GM23338 (cell line): ENCODE measurements at regions not wholly inside any gene's neighbourhood (a gene's known extent, or its start where the extent isn't known, plus 50 kb on each side); places are given as distances from the start of the nearest gene placed in this dataset.

ENCODE experiments used
- ATAC-seq: fragments of 200-7000 bp; cut with Tn5 transposase; 3 replicates; pipeline ENCODE4 v1.9.1; 2020
- DNase-seq: peaks from one replicate; pipeline ENCODE4 v3.0.0-alpha.2; 2015; ENCODE audit warnings: low spot score
- H2AFZ ChIP-seq: fragments of 200-600 bp; sonication (generic); 2 replicates; pipeline ENCODE4 v1.8.0; 2016; ENCODE audit warnings: antibody characterized with exemption, mild to moderate bottlenecking, moderate library complexity
- H3F3A ChIP-seq: fragments of 200-600 bp; sonication (generic); replicated peaks from 2 replicates; pipeline ENCODE4 v1.8.0; 2017; ENCODE audit warnings: antibody characterized with exemption, mixed run types, low read depth
- H3K27ac ChIP-seq: fragments of 200-600 bp; sonication (generic); 2 replicates; pipeline ENCODE4 v1.6.1; 2016; ENCODE audit warnings: low read depth
- H3K27me3 ChIP-seq: fragments of 200-600 bp; sonication (generic); 2 replicates; pipeline ENCODE4 v1.8.0; 2016; ENCODE audit warnings: mild to moderate bottlenecking, mixed run types, moderate library complexity; ENCODE audit not compliant: insufficient read depth
- H3K36me3 ChIP-seq: fragments of 200-600 bp; sonication (generic); 2 replicates; pipeline ENCODE4 v1.8.0; 2016; ENCODE audit warnings: mild to moderate bottlenecking; ENCODE audit not compliant: insufficient read depth
- H3K4me1 ChIP-seq: fragments of 200-600 bp; sonication (generic); 2 replicates; pipeline ENCODE4 v1.8.0; 2016; ENCODE audit warnings: mild to moderate bottlenecking, moderate library complexity; ENCODE audit not compliant: insufficient read depth
- H3K4me2 ChIP-seq: fragments of 200-600 bp; sonication (generic); 2 replicates; pipeline ENCODE4 v1.7.1; 2017; ENCODE audit warnings: mixed run types
- H3K4me3 ChIP-seq: fragments of 200-600 bp; sonication (generic); 2 replicates; pipeline ENCODE4 v1.6.1; 2016; ENCODE audit warnings: mixed run types
- H3K79me2 ChIP-seq: fragments of 200-600 bp; sonication (generic); replicated peaks from 2 replicates; pipeline ENCODE4 v1.8.0; 2017; ENCODE audit warnings: mild to moderate bottlenecking; ENCODE audit not compliant: insufficient read depth
- H3K9me2 ChIP-seq: fragments of 200-600 bp; sonication (generic); 2 replicates; pipeline ENCODE4 v1.8.0; 2017; ENCODE audit not compliant: insufficient read depth
- H4K20me1 ChIP-seq: fragments of 200-600 bp; sonication (generic); replicated peaks from 2 replicates; pipeline ENCODE4 v1.8.0; 2017; ENCODE audit warnings: mild to moderate bottlenecking; ENCODE audit not compliant: insufficient read depth
- H3K27ac Mint-ChIP-seq: 2 replicates; pipeline ENCODE4 v1.8.0; 2020; ENCODE audit warnings: inconsistent platforms, mild to moderate bottlenecking, moderate library complexity, mixed read lengths
- H3K27me3 Mint-ChIP-seq: 3 replicates; pipeline ENCODE4 v1.8.0; 2022; ENCODE audit warnings: low read depth, mild to moderate bottlenecking, moderate library complexity, mixed read lengths, inconsistent platforms; ENCODE audit not compliant: insufficient read depth, poor library complexity
- H3K36me3 Mint-ChIP-seq: 3 replicates; pipeline ENCODE4 v1.8.0; 2021; ENCODE audit warnings: low read depth, mild to moderate bottlenecking, inconsistent platforms, moderate library complexity, mixed read lengths
- H3K4me1 Mint-ChIP-seq: 3 replicates; pipeline ENCODE4 v1.8.0; 2020; ENCODE audit warnings: mild to moderate bottlenecking, inconsistent platforms, mixed read lengths
- H3K4me3 Mint-ChIP-seq: 3 replicates; pipeline ENCODE4 v1.8.0; 2021; ENCODE audit warnings: moderate library complexity, mild to moderate bottlenecking, inconsistent platforms, mixed read lengths
- H3K9me3 Mint-ChIP-seq: 3 replicates; pipeline ENCODE4 v1.8.0; 2020; ENCODE audit warnings: moderate library complexity, mild to moderate bottlenecking, inconsistent platforms, mixed read lengths
- CREB1 ChIP-seq: fragments of 250-450 bp; sonication (Bioruptor Pico); IDR thresholded peaks from 2 replicates; pipeline ENCODE4 v1.5.0; 2020; ENCODE audit warnings: low read depth, mild to moderate bottlenecking, moderate library complexity
- EZH2 ChIP-seq: fragments of 200-600 bp; sonication (generic); IDR thresholded peaks from one replicate; pipeline ENCODE4 v1.8.0; 2017; ENCODE audit warnings: antibody characterized with exemption, mild to moderate bottlenecking, low read depth; ENCODE audit not compliant: unreplicated experiment
- EZH2phosphoT487 ChIP-seq: fragments of 200-600 bp; sonication (generic); IDR thresholded peaks from one replicate; pipeline ENCODE4 v1.8.1; 2018; ENCODE audit warnings: antibody characterized with exemption; ENCODE audit not compliant: unreplicated experiment
- JUNB ChIP-seq: IDR thresholded peaks from one replicate; pipeline ENCODE4 v1.6.1; 2016; ENCODE audit warnings: antibody characterized with exemption; ENCODE audit not compliant: unreplicated experiment
- NANOG ChIP-seq: IDR thresholded peaks from 2 replicates; pipeline ENCODE4 v1.6.1; 2016; ENCODE audit warnings: antibody characterized with exemption, borderline replicate concordance
- POLR2AphosphoS5 ChIP-seq: IDR thresholded peaks from 2 replicates; pipeline ENCODE4 v1.6.1; 2016; ENCODE audit warnings: antibody characterized with exemption, low read depth
- STAT1 ChIP-seq: IDR thresholded peaks from one replicate; pipeline ENCODE4 v1.6.1; 2016; ENCODE audit warnings: antibody characterized with exemption; ENCODE audit not compliant: unreplicated experiment
- ZNF114 ChIP-seq: fragments of 250-450 bp; sonication (Bioruptor Pico); IDR thresholded peaks from 2 replicates; pipeline ENCODE4 v1.5.0; 2020; ENCODE audit warnings: mild to moderate bottlenecking, moderate library complexity
- ZNF331 ChIP-seq: fragments of 250-450 bp; sonication (Bioruptor Pico); IDR thresholded peaks from 2 replicates; pipeline ENCODE4 v1.5.0; 2020; ENCODE audit warnings: low read depth, mild to moderate bottlenecking, moderate library complexity
- TF ChIP-seq, protein P1 (sequence below), 2 experiments: fragments of 200-600 bp in 1 of 2; sonication (generic) in 1 of 2; conservative IDR thresholded peaks; 2 replicates each; pipeline versions ENCODE4 v1.5.1 to v1.6.1; 2016 to 2017; ENCODE audit warnings: antibody characterized with exemption in 2 of 2, low read depth in 2 of 2, mild to moderate bottlenecking in 2 of 2, moderate library complexity in 1 of 2
- TF ChIP-seq, protein P2 (sequence below): IDR thresholded peaks from one replicate; pipeline ENCODE4 v1.6.1; 2018; ENCODE audit warnings: antibody characterized with exemption; ENCODE audit not compliant: unreplicated experiment
- TF ChIP-seq, protein P3 (sequence below): IDR thresholded peaks from 2 replicates; pipeline ENCODE4 v1.6.1; 2016; ENCODE audit warnings: antibody characterized with exemption
- TF ChIP-seq, protein P4 (sequence below): fragments of 250-450 bp; sonication (Bioruptor Pico); IDR thresholded peaks from 2 replicates; pipeline ENCODE4 v1.5.0; 2020; ENCODE audit warnings: mild to moderate bottlenecking, moderate library complexity

DNA sequence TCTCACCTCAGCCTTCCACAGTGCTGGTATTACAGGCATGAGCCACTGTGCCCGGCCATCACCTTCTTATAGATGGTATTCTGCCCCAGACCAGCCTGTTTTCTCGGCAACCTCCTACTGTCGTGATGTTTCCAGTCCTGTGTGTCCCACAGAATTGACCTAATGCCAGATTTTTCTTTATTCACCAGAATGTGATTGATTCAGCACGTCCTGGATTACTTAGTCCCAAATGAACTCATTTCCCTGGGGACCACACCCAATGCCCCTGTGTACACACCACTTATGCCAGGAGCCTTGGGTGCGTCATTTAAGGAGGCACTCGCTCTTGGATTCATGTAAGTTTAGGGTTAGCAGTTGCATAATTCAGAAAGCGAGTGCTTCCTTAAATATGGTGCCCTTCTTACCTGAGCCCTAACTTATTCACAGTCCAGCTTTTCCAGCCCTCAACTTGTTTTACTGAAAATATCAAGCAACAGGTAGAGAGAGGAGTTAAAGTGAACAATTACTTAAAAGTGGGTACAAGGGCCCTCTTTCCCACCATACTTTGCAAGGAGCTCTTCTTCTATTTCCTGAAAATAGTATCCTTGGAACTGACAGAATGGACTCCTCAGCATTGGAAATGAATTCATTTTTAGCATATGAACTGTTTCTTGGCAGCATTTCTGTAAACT, 64.6 kb upstream of the UBE2E1 start:
- peaks cover 51% of the 10 kb centered on the region for H3K27me3 Mint-ChIP-seq
- no peak for TF ChIP-seq NANOG
- TF ChIP-seq, protein P1, sequence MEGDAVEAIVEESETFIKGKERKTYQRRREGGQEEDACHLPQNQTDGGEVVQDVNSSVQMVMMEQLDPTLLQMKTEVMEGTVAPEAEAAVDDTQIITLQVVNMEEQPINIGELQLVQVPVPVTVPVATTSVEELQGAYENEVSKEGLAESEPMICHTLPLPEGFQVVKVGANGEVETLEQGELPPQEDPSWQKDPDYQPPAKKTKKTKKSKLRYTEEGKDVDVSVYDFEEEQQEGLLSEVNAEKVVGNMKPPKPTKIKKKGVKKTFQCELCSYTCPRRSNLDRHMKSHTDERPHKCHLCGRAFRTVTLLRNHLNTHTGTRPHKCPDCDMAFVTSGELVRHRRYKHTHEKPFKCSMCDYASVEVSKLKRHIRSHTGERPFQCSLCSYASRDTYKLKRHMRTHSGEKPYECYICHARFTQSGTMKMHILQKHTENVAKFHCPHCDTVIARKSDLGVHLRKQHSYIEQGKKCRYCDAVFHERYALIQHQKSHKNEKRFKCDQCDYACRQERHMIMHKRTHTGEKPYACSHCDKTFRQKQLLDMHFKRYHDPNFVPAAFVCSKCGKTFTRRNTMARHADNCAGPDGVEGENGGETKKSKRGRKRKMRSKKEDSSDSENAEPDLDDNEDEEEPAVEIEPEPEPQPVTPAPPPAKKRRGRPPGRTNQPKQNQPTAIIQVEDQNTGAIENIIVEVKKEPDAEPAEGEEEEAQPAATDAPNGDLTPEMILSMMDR (conservative IDR thresholded peaks at IDR 0.05; ENCODE audit: low read depth in 2 of 2): no peak
- TF ChIP-seq POLR2AphosphoS5: no peak
- no peak for TF ChIP-seq JUNB
- TF ChIP-seq STAT1: no peak
- TF ChIP-seq ZNF331 (CRISPR knock-in tag): no peak
- TF ChIP-seq, protein P2, sequence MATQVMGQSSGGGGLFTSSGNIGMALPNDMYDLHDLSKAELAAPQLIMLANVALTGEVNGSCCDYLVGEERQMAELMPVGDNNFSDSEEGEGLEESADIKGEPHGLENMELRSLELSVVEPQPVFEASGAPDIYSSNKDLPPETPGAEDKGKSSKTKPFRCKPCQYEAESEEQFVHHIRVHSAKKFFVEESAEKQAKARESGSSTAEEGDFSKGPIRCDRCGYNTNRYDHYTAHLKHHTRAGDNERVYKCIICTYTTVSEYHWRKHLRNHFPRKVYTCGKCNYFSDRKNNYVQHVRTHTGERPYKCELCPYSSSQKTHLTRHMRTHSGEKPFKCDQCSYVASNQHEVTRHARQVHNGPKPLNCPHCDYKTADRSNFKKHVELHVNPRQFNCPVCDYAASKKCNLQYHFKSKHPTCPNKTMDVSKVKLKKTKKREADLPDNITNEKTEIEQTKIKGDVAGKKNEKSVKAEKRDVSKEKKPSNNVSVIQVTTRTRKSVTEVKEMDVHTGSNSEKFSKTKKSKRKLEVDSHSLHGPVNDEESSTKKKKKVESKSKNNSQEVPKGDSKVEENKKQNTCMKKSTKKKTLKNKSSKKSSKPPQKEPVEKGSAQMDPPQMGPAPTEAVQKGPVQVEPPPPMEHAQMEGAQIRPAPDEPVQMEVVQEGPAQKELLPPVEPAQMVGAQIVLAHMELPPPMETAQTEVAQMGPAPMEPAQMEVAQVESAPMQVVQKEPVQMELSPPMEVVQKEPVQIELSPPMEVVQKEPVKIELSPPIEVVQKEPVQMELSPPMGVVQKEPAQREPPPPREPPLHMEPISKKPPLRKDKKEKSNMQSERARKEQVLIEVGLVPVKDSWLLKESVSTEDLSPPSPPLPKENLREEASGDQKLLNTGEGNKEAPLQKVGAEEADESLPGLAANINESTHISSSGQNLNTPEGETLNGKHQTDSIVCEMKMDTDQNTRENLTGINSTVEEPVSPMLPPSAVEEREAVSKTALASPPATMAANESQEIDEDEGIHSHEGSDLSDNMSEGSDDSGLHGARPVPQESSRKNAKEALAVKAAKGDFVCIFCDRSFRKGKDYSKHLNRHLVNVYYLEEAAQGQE: no peak
- TF ChIP-seq, protein P3, sequence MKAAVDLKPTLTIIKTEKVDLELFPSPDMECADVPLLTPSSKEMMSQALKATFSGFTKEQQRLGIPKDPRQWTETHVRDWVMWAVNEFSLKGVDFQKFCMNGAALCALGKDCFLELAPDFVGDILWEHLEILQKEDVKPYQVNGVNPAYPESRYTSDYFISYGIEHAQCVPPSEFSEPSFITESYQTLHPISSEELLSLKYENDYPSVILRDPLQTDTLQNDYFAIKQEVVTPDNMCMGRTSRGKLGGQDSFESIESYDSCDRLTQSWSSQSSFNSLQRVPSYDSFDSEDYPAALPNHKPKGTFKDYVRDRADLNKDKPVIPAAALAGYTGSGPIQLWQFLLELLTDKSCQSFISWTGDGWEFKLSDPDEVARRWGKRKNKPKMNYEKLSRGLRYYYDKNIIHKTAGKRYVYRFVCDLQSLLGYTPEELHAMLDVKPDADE: no peak
- no peak for TF ChIP-seq EZH2phosphoT487
- TF ChIP-seq ZNF114 (CRISPR knock-in tag): no peak
- TF ChIP-seq, protein P4, sequence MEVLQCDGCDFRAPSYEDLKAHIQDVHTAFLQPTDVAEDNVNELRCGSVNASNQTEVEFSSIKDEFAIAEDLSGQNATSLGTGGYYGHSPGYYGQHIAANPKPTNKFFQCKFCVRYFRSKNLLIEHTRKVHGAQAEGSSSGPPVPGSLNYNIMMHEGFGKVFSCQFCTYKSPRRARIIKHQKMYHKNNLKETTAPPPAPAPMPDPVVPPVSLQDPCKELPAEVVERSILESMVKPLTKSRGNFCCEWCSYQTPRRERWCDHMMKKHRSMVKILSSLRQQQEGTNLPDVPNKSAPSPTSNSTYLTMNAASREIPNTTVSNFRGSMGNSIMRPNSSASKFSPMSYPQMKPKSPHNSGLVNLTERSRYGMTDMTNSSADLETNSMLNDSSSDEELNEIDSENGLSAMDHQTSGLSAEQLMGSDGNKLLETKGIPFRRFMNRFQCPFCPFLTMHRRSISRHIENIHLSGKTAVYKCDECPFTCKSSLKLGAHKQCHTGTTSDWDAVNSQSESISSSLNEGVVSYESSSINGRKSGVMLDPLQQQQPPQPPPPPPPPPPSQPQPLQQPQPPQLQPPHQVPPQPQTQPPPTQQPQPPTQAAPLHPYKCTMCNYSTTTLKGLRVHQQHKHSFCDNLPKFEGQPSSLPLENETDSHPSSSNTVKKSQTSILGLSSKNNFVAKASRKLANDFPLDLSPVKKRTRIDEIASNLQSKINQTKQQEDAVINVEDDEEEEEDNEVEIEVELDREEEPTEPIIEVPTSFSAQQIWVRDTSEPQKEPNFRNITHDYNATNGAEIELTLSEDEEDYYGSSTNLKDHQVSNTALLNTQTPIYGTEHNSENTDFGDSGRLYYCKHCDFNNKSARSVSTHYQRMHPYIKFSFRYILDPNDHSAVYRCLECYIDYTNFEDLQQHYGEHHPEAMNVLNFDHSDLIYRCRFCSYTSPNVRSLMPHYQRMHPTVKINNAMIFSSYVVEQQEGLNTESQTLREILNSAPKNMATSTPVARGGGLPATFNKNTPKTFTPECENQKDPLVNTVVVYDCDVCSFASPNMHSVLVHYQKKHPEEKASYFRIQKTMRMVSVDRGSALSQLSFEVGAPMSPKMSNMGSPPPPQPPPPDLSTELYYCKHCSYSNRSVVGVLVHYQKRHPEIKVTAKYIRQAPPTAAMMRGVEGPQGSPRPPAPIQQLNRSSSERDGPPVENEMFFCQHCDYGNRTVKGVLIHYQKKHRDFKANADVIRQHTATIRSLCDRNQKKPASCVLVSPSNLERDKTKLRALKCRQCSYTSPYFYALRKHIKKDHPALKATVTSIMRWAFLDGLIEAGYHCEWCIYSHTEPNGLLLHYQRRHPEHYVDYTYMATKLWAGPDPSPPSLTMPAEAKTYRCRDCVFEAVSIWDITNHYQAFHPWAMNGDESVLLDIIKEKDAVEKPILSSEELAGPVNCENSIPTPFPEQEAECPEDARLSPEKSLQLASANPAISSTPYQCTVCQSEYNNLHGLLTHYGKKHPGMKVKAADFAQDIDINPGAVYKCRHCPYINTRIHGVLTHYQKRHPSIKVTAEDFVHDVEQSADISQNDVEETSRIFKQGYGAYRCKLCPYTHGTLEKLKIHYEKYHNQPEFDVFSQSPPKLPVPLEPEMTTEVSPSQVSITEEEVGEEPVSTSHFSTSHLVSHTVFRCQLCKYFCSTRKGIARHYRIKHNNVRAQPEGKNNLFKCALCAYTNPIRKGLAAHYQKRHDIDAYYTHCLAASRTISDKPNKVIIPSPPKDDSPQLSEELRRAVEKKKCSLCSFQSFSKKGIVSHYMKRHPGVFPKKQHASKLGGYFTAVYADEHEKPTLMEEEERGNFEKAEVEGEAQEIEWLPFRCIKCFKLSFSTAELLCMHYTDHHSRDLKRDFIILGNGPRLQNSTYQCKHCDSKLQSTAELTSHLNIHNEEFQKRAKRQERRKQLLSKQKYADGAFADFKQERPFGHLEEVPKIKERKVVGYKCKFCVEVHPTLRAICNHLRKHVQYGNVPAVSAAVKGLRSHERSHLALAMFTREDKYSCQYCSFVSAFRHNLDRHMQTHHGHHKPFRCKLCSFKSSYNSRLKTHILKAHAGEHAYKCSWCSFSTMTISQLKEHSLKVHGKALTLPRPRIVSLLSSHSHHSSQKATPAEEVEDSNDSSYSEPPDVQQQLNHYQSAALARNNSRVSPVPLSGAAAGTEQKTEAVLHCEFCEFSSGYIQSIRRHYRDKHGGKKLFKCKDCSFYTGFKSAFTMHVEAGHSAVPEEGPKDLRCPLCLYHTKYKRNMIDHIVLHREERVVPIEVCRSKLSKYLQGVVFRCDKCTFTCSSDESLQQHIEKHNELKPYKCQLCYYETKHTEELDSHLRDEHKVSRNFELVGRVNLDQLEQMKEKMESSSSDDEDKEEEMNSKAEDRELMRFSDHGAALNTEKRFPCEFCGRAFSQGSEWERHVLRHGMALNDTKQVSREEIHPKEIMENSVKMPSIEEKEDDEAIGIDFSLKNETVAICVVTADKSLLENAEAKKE (CRISPR knock-in tag): no peak
- no peak for TF ChIP-seq CREB1 (CRISPR knock-in tag)
- TF ChIP-seq EZH2: no peak
- Histone ChIP-seq H3K9me2 (no peaks in the 10 kb centered on the region), H3F3A (peaks cover 6% of the 10 kb centered on the region; the same call in 1 of the 2 replicates), H3K27me3 (peaks cover 56% of the 10 kb centered on the region), H4K20me1 (no peaks in the 10 kb centered on the region), H3K4me1 (peaks cover 60% of the 10 kb centered on the region), H3K36me3 (no peaks in the 10 kb centered on the region), H3K27ac (no peak overlapping the region), H3K4me2 (no peak overlapping the region), H2AFZ (no peak overlapping the region), H3K4me3 (no peak overlapping the region), H3K79me2 (no peaks in the 10 kb centered on the region)
- no peak for DNase-seq
- H3K4me1 Mint-ChIP-seq: peaks cover 71% of the 10 kb centered on the region
- no peaks in the 10 kb centered on the region for H3K36me3 Mint-ChIP-seq
- H3K4me3 Mint-ChIP-seq: no peak overlapping the region
- no peak overlapping the region for H3K27ac Mint-ChIP-seq
- H3K9me3 Mint-ChIP-seq: no peaks in the 10 kb centered on the region
- no peak for ATAC-seq
